ENCODE measurements at regions not wholly inside any gene's neighbourhood (a gene's known extent, or its start where the extent isn't known, plus 50 kb on each side); places are given as distances from the start of the nearest gene placed in this dataset.
A peak's percentile ranks its signal among the peaks of the same experiment; 100 is the strongest.

DNA sequence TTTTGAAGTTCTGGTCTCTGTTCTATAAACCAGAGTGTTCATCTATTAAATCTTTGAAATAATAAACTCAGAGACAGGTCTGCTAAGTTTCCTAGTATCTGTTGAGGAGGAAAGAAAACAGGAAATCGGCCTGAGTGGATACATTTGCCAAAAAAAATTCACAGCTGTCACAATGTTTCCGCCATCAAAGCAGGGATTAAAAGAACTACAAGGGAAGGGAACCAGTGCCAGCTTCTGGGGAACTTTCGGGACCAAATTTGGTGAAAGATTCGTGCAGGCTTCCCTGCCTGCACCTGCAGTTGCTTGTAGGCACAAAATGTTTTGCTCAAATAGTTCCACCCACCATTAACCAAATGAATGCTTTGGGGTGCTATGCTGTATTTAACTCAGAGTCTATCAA is 267.5 kb downstream of the MSX2 start:
- peaks cover 3 to 26% of the 10 kb centered on the region in 2 donors for H3K27me3 Mint-ChIP-seq
- no peak for ATAC-seq

DNA sequence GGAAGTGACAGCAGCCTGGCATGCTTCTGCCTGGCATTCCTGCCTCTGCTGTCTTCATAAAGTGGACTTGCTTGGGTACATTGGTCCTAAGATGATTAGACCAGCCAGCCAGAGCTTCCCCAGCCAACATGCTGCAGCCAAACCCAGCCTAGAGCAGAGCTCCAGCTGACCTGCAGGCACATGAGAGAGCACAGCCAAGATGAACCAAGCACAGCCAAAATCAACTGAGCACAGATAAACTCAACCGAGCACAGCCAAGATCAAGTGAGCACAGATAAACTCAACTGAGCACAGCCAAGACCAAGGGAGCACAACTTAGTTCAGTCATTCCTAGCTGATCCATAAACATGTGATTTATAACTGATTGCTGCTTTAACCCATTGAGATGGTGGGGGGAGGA is 266.5 kb downstream of the MSX2 start:
- H3K27me3 Mint-ChIP-seq, result peaks cover 3 to 30% of the 10 kb centered on the region in 2 donors
- DNase-seq (ENCODE audit: low spot score), result no peak
- no peaks in the 10 kb centered on the region for H3K9me3 Mint-ChIP-seq
- no peak for ATAC-seq
- H3K4me3 Mint-ChIP-seq, result no peak overlapping the region
- no peaks in the 10 kb centered on the region for H3K36me3 Mint-ChIP-seq
- no peak overlapping the region for H3K27ac Mint-ChIP-seq
- no peaks in the 10 kb centered on the region for H3K4me1 Mint-ChIP-seq (ENCODE audit: low read depth in 2 of 2)

More for the DNA sequence above, 267.5 kb downstream of the MSX2 start:
- no peaks in the 10 kb centered on the region for H3K4me1 Mint-ChIP-seq (ENCODE audit: low read depth in 2 of 2)
- H3K27ac Mint-ChIP-seq, result no peak overlapping the region
- no peak for DNase-seq (ENCODE audit: low spot score)
- H3K36me3 Mint-ChIP-seq, result no peaks in the 10 kb centered on the region
- no peak overlapping the region for H3K4me3 Mint-ChIP-seq
- H3K9me3 Mint-ChIP-seq, result no peaks in the 10 kb centered on the region

DNA sequence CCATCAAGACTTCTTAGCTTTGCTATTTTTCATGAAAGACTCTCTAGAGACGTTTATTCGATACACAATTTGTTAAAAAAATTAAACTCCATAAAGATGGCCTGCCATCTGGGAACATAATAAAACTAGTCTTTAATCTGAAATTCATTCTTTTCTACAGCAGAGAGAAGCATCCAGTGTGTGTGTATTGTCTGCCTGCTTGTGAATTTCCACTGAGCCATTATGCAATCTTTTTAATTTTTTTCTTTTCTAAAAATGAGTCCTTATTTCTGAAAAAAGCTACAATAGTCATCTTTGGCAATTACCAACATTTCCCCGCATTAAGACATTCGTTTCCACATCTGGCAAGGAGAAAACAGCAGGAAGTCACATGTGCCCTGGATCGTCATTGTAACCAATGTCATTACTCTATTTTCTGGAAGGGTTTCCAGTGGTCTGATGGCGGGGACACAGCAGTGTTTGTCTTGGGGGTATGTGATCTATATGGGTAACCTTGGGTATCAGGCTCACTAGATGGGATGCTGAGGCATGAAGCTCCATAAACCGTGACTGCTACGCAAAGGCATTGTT is 263.1 kb downstream of the MSX2 start:
- Mint-ChIP-seq H3K4me3 (no peak overlapping the region), H3K9me3 (no peaks in the 10 kb centered on the region), H3K27me3 (peaks cover 3 to 34% of the 10 kb centered on the region in 2 donors), H3K4me1 (ENCODE audit: low read depth in 2 of 2) (no peaks in the 10 kb centered on the region), H3K27ac (no peak overlapping the region), H3K36me3 (no peaks in the 10 kb centered on the region)
- DNase-seq (ENCODE audit: low spot score), result no peak
- ATAC-seq, result no peak

DNA sequence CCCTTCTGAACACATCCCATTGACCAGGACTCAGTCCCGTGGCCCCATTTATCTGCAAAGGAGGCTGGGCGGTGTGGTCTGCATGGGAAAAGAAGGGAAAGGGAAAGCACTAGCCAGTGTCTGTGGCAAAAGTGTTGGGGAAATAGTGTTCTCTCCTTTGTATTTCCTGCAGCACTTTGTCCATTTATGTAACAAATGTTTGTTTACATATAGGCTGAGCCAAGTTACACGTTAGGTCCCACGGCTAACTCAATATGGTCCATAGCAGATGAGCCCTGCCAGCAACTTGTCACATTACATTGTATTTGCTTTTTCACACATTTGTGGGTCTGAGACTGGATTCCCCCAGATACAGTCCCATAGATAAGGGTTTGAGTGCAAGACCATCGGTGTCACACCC is 260.5 kb downstream of the MSX2 start:
- no peak for ATAC-seq
- no peaks in the 10 kb centered on the region for H3K4me1 Mint-ChIP-seq (ENCODE audit: low read depth in 2 of 2)
- no peak for DNase-seq (ENCODE audit: low spot score)

DNA sequence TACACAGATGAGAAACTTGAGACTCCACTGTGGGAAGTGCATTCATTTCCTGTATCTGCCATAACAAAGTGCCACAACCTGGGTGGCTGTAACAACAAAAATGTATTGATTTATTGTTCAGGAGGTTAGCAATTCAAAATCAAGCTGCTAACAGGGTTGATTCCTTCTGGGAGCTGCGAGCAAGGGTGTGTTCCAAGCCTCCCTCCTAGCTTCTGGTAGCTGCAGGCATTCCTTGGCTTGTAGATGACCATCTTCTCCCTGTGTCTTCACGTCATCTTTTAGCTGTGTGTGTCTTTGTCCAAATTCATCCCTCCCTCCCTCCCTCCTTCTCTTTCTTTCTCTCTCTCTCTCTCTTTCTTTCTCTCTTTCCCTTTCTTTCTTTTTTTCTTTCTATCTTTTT is 258.1 kb downstream of the MSX2 start:
- H3K4me1 Mint-ChIP-seq (ENCODE audit: low read depth in 2 of 2), result no peaks in the 10 kb centered on the region
- no peak overlapping the region for H3K27ac Mint-ChIP-seq
- peaks cover 5 to 14% of the 10 kb centered on the region in 2 donors for H3K27me3 Mint-ChIP-seq
- H3K9me3 Mint-ChIP-seq, result no peaks in the 10 kb centered on the region
- no peak overlapping the region for H3K4me3 Mint-ChIP-seq
- no peak for DNase-seq (ENCODE audit: low spot score)
- H3K36me3 Mint-ChIP-seq, result no peaks in the 10 kb centered on the region
- ATAC-seq, result no peak

More for the DNA sequence above, 260.5 kb downstream of the MSX2 start:
- Mint-ChIP-seq H3K36me3 (no peaks in the 10 kb centered on the region), H3K4me3 (no peak overlapping the region), H3K27ac (no peak overlapping the region), H3K27me3 (peaks cover 5 to 17% of the 10 kb centered on the region in 2 donors), H3K9me3 (no peaks in the 10 kb centered on the region)

DNA sequence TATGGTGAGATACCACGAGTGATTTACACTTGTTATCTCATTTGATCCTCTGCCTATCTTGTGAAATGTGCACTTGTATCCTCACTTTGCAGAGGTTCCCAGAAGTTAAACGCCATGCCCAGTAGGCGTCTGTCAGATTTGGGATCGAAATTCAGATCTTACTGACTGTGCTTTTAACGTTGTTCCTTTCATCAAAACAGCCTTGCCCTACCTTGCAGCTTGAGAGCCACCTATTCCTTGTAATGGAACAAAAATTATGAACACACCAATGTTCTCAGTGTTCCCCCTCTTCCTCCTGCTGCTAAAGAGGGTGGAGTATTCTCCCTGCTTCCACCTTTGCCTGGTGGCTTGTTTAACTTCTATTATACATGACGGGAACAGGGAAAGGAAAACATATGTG is 257.0 kb downstream of the MSX2 start:
- no peaks in the 10 kb centered on the region for H3K9me3 Mint-ChIP-seq
- peaks cover 5 to 14% of the 10 kb centered on the region in 2 donors for H3K27me3 Mint-ChIP-seq
- H3K27ac Mint-ChIP-seq, result no peak overlapping the region
- H3K36me3 Mint-ChIP-seq, result no peaks in the 10 kb centered on the region
- ATAC-seq (no peak), DNase-seq (ENCODE audit: low spot score) (no peak)
- no peak overlapping the region for H3K4me3 Mint-ChIP-seq
- H3K4me1 Mint-ChIP-seq (ENCODE audit: low read depth in 2 of 2), result no peaks in the 10 kb centered on the region

DNA sequence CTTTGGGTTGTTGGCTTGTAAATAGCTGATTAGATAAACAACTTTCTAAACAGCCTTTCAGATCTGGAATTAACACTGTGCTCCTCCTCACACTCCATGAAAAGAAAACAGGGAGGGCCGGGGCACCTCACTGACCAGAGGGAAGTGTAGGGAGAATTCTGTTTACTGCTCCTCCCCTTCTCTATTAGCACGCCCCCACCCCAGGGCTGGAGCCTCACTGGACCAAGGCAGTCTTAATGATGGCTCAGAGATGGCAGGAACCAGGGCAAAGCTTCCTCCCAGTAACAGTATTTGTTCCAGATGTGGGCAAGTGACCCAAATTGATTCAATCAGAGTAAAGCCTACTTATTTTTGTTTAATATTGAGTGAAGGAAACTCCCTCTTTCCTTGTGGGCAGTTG is 256.6 kb downstream of the MSX2 start:
- DNase-seq (ENCODE audit: low spot score), result no peak
- ATAC-seq, result no peak
- Mint-ChIP-seq H3K27ac (no peak overlapping the region), H3K36me3 (no peaks in the 10 kb centered on the region), H3K9me3 (no peaks in the 10 kb centered on the region), H3K4me3 (no peak overlapping the region), H3K4me1 (ENCODE audit: low read depth in 2 of 2) (no peaks in the 10 kb centered on the region), H3K27me3 (peaks cover 5 to 11% of the 10 kb centered on the region in 2 donors)

DNA sequence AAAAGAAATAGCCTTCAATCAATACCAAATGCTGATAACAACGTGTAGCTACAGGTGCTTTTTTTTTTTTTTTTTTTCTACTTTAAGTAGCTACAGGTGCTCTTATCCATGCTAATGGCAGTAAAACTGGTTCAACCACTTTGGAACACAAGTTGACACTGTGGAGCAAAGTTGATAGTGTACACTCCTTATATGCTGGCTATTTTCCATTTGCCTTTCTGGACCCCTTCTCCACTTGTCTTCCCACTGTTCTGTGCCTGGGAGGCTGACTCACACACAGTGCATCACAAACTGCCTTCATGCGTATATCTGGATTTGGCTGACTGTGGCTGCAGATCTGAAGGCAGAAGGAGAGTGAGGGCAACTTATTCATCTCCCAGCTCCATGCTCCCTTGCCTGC is 247.9 kb downstream of the MSX2 start:
- Mint-ChIP-seq H3K36me3 (peaks cover 10% of the 10 kb centered on the region), H3K4me3 (no peak overlapping the region), H3K27me3 (peaks cover 8 to 31% of the 10 kb centered on the region in 2 donors), H3K27ac (no peak overlapping the region), H3K4me1 (ENCODE audit: low read depth in 2 of 2) (no peaks in the 10 kb centered on the region), H3K9me3 (peaks cover 3% of the 10 kb centered on the region)
- DNase-seq (ENCODE audit: low spot score) (no peak), ATAC-seq (no peak)

DNA sequence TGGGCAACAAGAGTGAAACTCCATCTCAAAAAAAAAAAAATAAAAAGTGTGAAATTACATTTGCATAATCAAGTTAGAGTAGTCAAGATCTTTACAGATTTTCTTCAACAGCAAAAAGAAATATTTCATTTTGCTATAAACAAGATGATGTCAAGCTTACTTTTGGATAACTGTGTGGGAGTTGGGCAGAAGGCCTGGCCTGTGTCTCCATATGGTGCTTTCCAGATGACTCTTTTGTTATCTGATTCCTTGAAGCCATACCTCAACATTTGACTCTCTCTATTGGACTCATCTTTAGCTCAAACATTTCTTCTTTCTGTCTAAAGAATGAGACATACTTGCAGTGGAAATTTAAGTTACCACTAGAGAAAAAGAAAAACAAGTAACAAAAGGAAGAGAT is 246.8 kb downstream of the MSX2 start:
- no peak for DNase-seq (ENCODE audit: low spot score)
- peaks cover 11 to 34% of the 10 kb centered on the region in 2 donors for H3K27me3 Mint-ChIP-seq
- H3K9me3 Mint-ChIP-seq, result peaks cover 11% of the 10 kb centered on the region
- no peaks in the 10 kb centered on the region for H3K4me1 Mint-ChIP-seq (ENCODE audit: low read depth in 2 of 2)
- peaks cover 21% of the 10 kb centered on the region for H3K36me3 Mint-ChIP-seq
- H3K27ac Mint-ChIP-seq, result no peak overlapping the region
- no peak overlapping the region for H3K4me3 Mint-ChIP-seq
- ATAC-seq, result no peak

DNA sequence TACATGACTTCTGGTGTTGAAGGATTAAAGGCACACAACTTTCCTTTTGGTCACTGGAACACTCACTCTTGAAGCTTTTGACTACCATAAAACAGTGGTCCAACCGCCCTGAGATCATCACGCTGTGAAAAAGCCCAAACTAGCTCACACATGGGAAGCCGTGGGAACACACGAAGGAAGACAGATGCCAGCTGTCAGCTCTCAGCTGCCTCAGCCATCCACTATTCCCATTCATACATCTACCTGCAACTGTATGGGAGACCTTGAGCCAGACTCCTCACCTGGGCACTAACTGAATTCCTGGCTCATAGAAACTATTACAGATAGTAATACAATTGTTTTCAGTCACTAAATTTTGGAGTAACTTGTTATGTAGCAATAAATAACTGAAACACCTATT is 246.1 kb downstream of the MSX2 start:
- Mint-ChIP-seq H3K27ac (no peak overlapping the region), H3K4me3 (no peak overlapping the region), H3K27me3 (peaks cover 11 to 34% of the 10 kb centered on the region in 2 donors), H3K9me3 (peaks cover 13% of the 10 kb centered on the region), H3K4me1 (ENCODE audit: low read depth in 2 of 2) (no peaks in the 10 kb centered on the region), H3K36me3 (peaks cover 21% of the 10 kb centered on the region)
- no peak for DNase-seq (ENCODE audit: low spot score)
- ATAC-seq, result no peak

DNA sequence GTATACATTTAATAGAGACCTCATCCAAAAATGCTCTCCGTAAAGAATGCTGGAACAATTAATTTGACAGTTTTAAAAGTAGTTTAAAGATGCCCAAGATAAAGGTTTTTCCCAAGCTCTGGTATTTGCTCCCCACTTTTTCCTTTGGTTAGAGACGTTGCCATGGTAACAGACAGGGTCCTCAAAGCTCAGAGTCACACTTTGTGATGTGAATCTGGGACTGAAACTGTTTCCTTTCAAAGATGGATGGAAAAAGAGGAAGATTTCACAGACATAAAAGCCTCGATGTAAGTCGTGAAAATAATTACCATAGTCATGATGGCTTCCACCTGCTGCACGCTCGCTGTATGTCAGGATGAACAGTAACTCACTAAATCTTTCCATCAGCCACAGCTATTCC is 229.5 kb downstream of the MSX2 start:
- Mint-ChIP-seq H3K27me3 (peaks cover 0 to 2% of the 10 kb centered on the region in 2 donors), H3K9me3 (peaks cover 3% of the 10 kb centered on the region), H3K36me3 (no peaks in the 10 kb centered on the region), H3K4me3 (no peak overlapping the region), H3K4me1 (ENCODE audit: low read depth in 2 of 2) (no peaks in the 10 kb centered on the region), H3K27ac (no peak overlapping the region)
- DNase-seq (ENCODE audit: low spot score), result no peak
- ATAC-seq, result no peak

DNA sequence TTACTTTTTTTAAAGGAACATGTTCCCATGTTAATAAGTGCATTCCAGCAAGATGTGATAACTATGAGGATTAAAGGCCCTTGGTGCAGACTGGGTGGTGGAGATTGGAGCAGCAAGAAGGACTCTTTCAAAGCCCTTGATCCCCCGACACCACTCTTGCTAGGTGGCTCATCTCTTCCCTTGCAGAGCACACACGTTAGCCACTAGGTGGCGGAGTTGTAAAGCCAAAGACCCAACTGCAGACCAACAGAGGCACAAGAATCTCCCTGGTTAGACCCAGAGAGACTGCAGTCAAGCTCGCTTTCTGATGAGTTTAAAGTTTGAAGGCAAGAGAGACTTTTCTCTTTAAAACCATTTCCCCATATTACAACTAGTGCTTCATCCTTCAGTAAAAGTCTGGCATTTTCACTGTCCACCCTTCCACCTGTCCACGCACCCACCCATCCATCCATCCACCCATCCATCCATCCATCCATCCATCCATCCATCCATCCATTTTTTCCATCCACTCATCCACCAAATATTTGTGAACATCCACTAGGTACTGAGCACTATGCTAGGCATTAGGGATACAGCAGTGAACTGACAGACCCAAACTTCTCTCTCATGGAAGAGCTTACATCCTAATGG is 226.9 kb downstream of the MSX2 start:
- Mint-ChIP-seq H3K4me1 (ENCODE audit: low read depth in 2 of 2) (no peaks in the 10 kb centered on the region), H3K4me3 (no peak overlapping the region), H3K27ac (no peak overlapping the region), H3K36me3 (no peaks in the 10 kb centered on the region), H3K27me3 (peaks cover 3 to 8% of the 10 kb centered on the region in 2 donors), H3K9me3 (no peaks in the 10 kb centered on the region)
- peak; percentile 70 for DNase-seq (ENCODE audit: low spot score)
- peak; percentile 46 to 63 for ATAC-seq

DNA sequence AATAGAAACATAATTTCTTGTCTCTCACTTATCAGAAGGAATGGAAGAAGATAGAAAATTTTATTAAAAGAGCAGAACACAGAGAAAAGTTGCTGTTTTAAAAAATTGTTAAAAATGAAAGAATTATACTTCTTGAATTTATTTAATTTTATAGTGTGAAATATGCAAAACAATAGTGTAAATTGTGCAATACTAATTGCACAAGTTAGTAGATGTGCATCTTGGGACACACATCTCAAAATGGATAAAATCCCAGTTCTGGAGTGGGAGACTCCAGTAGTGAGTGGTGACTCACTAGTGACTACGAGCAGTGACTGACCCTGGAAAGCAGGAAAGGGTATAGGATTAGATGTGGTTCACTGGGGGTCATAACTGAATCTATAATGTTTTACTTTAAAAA is 223.2 kb downstream of the MSX2 start:
- H3K27ac Mint-ChIP-seq, result no peak overlapping the region
- H3K9me3 Mint-ChIP-seq, result no peaks in the 10 kb centered on the region
- no peak overlapping the region for H3K4me3 Mint-ChIP-seq
- no peaks in the 10 kb centered on the region for H3K4me1 Mint-ChIP-seq (ENCODE audit: low read depth in 2 of 2)
- H3K36me3 Mint-ChIP-seq, result no peaks in the 10 kb centered on the region
- ATAC-seq (no peak), DNase-seq (ENCODE audit: low spot score) (no peak)
- peaks cover 12 to 26% of the 10 kb centered on the region in 2 donors for H3K27me3 Mint-ChIP-seq

DNA sequence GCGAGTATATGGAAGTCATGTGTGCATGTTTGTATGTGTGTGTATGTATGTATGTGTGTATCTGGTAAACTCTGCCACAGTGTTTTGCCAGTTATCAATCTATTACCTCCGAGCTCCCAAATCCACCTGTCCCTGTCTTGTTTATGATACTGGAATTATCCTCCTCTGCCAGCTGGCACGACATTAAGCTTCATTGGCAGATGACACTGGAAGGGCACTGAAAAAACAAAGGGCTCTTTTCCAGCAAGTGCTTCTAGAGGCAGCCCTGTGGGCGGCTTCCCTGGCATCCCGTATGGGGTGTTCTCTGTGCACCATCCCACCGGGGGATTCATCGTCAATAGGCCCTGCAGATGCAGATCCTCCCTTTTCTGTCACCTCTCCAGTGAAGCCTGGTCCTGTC is 221.5 kb downstream of the MSX2 start:
- ATAC-seq, result no peak
- no peak overlapping the region for H3K27ac Mint-ChIP-seq

DNA sequence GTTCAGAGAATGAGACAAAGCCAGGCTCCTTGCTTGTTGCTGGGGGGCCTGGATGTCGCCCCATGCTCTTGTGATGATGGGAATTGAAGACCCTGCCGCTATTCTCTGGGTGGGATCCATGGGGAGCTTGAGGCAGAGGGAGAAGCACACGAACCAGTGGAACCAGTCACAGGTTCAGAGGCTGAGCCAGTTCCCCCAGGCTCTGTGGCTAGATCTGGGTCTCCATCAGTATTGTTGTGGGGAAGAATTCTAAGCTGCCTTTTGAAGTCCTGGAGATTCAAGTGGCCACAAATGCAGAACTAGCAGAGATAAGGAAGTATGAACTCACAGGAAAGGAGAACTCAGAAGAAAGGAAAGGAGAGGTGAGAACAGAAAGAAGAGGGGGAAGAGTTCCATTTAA is 219.4 kb downstream of the MSX2 start:
- DNase-seq (ENCODE audit: low spot score), result no peak
- peaks cover 15 to 48% of the 10 kb centered on the region in 2 donors for H3K27me3 Mint-ChIP-seq
- no peaks in the 10 kb centered on the region for H3K36me3 Mint-ChIP-seq
- no peaks in the 10 kb centered on the region for H3K4me1 Mint-ChIP-seq (ENCODE audit: low read depth in 2 of 2)
- H3K27ac Mint-ChIP-seq, result no peak overlapping the region
- no peaks in the 10 kb centered on the region for H3K9me3 Mint-ChIP-seq
- ATAC-seq, result no peak
- no peak overlapping the region for H3K4me3 Mint-ChIP-seq

More for the DNA sequence above, 221.5 kb downstream of the MSX2 start:
- no peaks in the 10 kb centered on the region for H3K36me3 Mint-ChIP-seq
- H3K27me3 Mint-ChIP-seq, result peaks cover 15 to 37% of the 10 kb centered on the region in 2 donors
- DNase-seq (ENCODE audit: low spot score), result no peak
- no peaks in the 10 kb centered on the region for H3K4me1 Mint-ChIP-seq (ENCODE audit: low read depth in 2 of 2)
- no peak overlapping the region for H3K4me3 Mint-ChIP-seq
- H3K9me3 Mint-ChIP-seq, result no peaks in the 10 kb centered on the region

Data from natural killer cell treated with Interleukin-12 subunit alpha and Interleukin-12 subunit beta and Interleukin-15 and Interleukin-18, amount 100 ng/mL, for 72 hours (primary cell).